Epithelial cell of esophagus (primary cell): ENCODE measurements at regions not wholly inside any gene's neighbourhood (a gene's known extent, or its start where the extent isn't known, plus 50 kb on each side); places are given as distances from the start of the nearest gene placed in this dataset.
"Not testable (repeated sequence)": the region's sequence is repeated elsewhere in the genome, so short reads cannot be mapped to it uniquely, and the experiment has no call there.

Experiments
- DNase-seq: peaks from one replicate; pipeline ENCODE4 v3.0.0; 2010; ENCODE audit warnings: low read depth
- H3K4me3 ChIP-seq: 2 replicates; pipeline ENCODE4 v1.5.1; 2011; ENCODE audit warnings: mild to moderate bottlenecking, low read length, control low read depth
- TF ChIP-seq, protein P1 (sequence below): IDR thresholded peaks from 2 replicates; pipeline ENCODE4 v1.5.1; 2011; ENCODE audit warnings: low read depth, mild to moderate bottlenecking, low read length, control low read depth, inconsistent platforms; ENCODE audit not compliant: insufficient read depth; ENCODE audit errors: missing control alignments

DNA sequence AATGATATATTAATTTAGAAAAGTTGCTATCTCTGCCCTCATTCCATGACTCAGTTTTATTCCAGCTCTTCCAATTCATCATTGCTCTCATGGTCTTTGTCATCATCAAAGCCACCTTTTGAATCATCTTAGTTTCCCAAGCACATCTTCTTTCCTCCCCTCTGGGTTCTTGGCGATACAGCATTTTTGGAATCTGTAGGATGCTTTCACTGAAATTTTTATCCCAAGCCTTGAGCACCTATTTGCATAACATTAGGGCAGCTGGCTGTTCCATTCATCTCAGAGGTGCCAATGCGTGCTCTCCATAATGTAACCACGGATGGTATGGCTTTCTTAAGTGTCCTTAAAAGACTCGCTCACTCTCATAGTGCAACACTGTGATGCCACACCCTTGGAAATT is 100.4 kb downstream of the SNX5 start:
- TF ChIP-seq, protein P1, sequence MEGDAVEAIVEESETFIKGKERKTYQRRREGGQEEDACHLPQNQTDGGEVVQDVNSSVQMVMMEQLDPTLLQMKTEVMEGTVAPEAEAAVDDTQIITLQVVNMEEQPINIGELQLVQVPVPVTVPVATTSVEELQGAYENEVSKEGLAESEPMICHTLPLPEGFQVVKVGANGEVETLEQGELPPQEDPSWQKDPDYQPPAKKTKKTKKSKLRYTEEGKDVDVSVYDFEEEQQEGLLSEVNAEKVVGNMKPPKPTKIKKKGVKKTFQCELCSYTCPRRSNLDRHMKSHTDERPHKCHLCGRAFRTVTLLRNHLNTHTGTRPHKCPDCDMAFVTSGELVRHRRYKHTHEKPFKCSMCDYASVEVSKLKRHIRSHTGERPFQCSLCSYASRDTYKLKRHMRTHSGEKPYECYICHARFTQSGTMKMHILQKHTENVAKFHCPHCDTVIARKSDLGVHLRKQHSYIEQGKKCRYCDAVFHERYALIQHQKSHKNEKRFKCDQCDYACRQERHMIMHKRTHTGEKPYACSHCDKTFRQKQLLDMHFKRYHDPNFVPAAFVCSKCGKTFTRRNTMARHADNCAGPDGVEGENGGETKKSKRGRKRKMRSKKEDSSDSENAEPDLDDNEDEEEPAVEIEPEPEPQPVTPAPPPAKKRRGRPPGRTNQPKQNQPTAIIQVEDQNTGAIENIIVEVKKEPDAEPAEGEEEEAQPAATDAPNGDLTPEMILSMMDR, result no peak
- no peak for DNase-seq
- no peak overlapping the region for H3K4me3 ChIP-seq

DNA sequence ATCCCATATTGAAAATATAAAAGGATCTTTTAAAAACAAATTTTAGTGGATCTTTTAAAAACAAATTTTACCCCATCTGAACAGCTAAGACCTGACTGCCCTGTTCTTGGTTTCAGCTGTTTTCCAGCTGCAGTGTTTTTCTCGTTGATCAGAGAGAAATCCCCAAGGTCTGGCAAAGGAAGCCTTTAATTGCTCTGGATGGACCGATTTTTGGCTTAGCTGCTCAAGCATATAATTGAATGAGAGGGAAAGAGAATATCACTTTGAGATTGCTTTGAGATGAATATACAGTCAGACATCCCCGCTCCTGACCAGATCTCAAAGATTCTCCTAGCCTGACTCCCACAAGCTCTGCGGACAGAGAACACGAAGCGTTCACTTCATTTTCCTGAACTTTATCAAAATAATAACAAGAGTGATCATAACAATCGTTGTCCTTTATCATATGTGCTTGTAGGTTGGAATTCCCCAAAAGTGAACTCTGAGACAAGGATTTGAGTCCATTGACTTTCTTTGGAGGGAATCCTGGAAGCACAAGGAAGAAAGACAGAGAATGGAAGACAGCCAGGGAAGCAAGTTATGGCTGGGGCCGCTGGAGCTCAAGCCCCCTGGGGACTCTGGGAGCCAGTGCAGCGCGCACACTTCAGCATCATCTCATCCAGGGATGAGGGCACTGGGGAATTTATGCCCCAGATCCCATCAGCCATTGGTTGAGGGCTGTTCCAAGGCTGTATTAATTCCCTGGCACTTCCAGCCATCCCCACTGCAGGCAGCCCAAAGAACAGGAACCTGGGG is 101.3 kb downstream of the SNX5 start:
- TF ChIP-seq, protein P1, result no peak
- no peak overlapping the region for H3K4me3 ChIP-seq
- DNase-seq, result no peak

DNA sequence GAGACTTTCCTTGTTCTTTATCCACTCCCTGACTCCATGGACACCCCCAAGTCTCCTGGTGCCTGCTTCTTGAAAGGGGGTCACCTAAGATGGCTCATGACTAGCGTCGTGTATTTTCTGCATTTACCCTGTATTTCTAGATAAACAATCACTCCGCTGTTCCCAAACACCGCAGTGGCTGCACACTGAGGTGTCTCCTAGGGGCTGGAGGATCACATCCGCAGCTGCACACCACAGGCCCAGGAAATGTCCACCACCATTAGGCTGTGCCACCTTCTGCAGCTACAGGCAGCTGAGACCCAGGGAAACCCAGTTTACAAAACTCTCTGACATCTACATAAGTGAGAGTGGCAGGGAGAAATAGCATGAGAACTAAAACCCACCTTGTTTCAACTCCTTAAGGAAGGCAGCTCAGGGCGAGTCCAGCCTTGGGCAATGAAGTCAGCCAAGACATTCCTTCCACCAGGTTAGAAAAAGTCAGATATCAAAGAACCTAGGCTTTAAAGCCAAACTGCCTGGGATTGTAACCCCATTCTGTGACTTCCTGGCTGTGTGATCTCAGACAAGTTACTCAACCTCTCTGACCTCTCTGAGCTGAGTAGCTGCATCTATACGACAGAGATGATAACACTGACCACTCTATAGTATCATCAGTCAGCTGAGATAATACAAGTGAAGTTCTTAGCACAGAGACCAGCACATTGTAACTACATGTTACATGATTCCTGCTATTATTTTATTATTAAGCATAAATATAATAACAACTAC is 102.2 kb downstream of the SNX5 start:
- H3K4me3 ChIP-seq, result no peak overlapping the region
- TF ChIP-seq, protein P1, result no peak
- DNase-seq, result no peak

DNA sequence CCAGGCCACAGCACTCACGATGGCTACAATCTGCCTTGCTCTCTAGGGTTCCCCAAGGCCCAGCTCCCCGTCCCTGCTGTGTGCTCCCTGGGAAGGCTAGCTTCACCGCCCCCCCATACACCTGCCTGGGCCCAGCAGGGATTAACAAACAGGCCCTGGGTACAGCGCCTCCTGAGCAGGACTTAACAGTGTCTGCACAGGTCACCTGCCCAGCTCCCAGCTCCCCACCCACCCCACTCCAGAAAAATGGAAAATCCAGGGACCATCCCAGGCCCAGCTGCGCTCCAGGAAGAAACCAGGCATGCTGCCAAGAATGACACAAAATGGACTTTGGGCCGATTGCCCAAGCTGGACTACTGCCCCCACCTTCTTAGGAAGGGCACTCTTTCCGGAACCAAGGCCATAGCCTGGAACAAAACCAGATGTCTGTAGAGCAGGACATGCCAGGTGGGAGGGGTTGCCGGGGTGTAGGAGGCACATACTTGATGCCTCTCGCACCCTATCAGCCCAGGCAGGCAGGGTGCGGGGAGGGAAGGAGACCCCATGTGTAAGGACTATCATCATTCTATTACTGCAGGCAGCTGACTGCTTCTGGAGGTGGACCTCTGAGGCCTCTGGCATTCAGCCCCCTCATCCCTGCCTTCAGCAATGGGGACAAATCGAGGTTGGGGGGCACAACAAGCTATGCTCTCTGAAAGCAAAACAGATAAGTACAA is 104.9 kb downstream of the SNX5 start:
- TF ChIP-seq, protein P1, result no peak
- H3K4me3 ChIP-seq, result no peak overlapping the region
- no peak for DNase-seq

DNA sequence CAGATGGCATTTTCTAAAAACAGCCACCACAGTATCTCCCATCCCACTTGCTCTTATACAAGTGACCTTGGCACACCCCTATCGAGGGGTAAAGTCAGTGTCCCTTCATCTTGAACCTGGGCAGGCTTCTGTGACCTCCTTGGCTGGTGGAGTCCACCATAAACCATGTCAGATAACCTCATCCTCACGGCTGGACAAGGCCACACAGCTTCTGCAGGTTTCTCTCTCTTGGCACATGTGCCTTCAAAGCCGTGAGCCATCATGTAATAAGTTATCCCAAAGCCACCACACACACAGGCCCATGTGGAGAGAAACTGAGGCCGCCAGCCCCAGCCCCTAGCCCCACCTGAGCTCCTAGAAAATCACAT is 105.4 kb downstream of the SNX5 start:
- no peak overlapping the region for H3K4me3 ChIP-seq
- no peak for DNase-seq

DNA sequence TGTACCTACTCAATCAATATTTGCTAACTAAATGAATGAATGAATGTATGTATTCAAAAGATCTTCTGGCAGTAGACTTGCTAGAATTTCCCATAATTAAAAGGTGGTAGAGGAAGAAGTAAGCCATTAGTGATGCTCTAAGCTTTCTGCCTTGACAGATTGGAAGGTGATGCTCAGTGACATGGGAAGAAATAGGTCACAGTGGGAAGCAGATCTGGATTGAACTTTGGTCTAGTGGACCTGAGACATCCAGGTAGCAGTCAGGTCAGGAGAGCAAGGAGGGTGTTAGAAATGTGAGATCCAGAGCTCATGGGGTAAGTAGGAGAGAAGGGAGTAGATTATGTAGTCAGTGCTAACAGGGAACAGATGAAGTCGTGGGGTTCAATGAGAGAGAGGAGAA is 106.4 kb downstream of the SNX5 start:
- no peak overlapping the region for H3K4me3 ChIP-seq
- DNase-seq, result no peak
- TF ChIP-seq, protein P1, result no peak

More for the DNA sequence above, 105.4 kb downstream of the SNX5 start:
- TF ChIP-seq, protein P1, result no peak

DNA sequence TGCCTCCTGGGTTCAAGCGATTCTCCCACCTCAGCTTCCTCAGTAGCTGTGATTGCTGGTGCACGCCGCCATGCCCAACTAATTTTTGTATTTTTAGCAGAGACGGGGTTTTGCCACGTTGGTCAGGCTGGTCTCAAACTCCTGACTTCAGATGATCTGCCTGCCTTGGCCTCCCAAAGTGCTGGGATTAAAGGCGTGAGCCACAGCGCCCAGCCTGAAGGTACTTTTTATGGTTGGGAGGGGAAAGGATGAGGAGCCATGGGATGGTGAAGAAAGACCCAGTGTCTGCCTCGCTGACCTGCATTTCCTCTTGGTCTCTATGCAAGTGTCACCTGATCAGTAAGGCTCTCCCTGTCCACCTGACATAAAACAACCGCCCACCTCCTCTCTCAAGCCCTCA is 107.0 kb downstream of the SNX5 start:
- not testable (repeated sequence) for H3K4me3 ChIP-seq

More for the DNA sequence above, 107.0 kb downstream of the SNX5 start:
- DNase-seq, result not testable (repeated sequence)
